RCC 7860 (cell line): ENCODE measurements at regions not wholly inside any gene's neighbourhood (a gene's known extent, or its start where the extent isn't known, plus 50 kb on each side); places are given as distances from the start of the nearest gene placed in this dataset.
A peak's percentile ranks its signal among the peaks of the same experiment; 100 is the strongest.
"Not testable (repeated sequence)": the region's sequence is repeated elsewhere in the genome, so short reads cannot be mapped to it uniquely, and the experiment has no call there.

Experiments
- DNase-seq: peaks from one replicate; pipeline ENCODE4 v3.0.0-alpha.2; 2015; ENCODE audit warnings: low spot score
- FAIRE-seq: peaks from 2 replicates; lab custom pipeline; 2012; peaks lifted over from hg19 to GRCh38; lab: Jason Lieb, UNC

DNA sequence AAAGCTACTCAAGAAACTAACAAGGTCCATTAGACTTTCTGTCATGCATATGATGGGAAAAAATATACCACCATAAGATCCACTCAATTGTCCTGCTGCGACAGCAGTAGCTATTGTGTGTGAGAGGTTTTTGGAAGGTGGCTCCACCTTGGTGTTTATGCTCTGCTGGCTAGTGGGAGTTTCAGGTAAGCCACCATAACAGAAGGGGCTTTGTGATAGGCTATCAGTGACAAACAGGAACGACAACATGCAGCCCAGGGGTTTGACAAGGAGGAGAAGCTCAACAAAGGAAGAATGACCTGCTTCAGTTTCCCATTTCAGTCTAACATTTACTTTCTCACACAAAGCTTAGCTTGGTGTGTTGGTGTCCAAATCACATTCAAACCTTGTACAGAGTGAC lies 182.6 kb downstream of the ATOH1 start:
- FAIRE-seq, result no peak
- no peak for DNase-seq

DNA sequence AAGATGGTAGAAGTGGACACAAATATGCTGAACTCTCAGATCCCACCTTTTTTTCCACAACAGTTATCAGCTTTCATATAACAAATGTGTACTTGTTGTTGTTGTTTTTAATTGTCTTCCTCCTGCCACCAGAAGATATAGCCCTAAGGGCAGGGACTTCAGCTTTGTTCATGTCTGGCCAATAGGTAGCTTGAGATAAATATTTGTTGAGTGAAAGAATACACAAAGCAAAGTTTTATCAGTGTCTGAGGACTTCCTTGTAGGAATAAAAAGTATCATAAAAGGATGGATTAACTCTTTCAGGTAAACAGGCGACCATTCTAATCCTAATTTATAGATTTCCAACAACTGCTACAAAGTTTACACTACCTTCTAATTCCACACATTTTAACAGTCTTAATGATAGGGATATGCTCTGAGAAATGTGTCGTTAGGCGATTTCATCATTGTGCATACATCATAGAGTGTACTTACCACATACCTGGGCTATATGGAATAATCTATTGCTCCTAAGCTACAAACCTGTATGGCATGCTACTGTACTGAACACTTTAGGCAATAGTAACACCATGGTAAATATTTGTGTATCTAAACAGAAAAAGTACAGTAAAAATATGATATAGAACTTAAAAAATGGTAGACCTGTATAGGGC lies 186.1 kb downstream of the ATOH1 start:
- FAIRE-seq, result no peak

DNA sequence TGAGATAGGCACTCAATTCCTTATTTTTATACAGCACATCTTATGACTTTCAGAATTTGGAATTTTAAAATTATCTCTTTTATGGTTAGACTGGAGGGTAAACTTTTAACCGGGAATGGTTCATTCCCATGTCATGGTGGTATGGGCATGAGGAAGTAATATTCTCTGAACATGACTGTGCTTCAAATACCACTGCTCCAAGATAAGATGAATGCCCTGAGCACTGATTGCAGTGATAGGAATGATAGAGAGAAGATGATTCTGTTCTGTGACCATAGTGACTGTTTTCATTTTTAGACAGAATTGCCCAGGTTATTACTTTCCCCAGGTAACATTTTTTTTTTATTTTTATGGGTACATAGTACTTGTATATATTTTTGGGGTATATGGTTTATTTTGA lies 187.4 kb downstream of the ATOH1 start:
- DNase-seq (no peak), FAIRE-seq (no peak)

More for the DNA sequence above, 186.1 kb downstream of the ATOH1 start:
- DNase-seq, result no peak

DNA sequence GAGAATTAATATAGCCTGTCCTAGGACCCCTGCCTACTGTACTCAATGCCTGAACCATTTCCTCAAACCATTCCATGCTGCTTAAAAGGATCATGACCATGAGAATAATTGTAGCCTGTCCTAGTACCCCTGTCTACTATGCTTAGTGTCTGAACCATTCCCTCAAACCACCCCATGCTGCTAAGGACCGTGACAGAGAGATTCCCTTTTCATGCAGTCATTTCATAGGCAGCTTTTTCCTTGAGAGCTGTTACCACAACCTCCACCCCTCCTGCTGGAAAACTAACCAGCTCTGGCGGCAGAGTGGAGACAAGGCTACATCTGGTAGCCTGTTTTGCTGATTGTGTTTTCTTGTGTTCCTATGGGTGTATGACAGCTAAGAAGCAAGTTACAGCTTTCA lies 174.9 kb upstream of the SMARCAD1 start:
- FAIRE-seq (no peak), DNase-seq (no peak)

DNA sequence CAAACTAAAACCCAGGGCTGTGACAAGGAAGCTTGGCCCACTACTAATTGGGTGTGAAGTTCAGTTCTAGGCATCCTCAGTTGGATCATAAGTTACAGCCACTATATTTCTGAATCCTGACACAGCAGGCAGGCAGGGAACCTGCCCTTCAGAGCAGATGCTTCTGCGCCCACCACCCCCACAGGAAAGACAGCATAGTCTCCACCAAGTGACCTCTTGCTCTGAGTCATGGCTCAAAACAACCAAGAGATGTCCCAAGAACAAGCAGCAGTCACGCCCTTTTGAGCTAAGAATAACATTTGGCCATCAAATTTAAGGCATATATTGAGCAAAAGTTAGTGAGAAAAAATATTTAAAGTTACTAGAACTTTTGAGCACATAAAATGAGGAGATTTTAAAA lies 170.7 kb upstream of the SMARCAD1 start:
- DNase-seq (no peak), FAIRE-seq (no peak)

DNA sequence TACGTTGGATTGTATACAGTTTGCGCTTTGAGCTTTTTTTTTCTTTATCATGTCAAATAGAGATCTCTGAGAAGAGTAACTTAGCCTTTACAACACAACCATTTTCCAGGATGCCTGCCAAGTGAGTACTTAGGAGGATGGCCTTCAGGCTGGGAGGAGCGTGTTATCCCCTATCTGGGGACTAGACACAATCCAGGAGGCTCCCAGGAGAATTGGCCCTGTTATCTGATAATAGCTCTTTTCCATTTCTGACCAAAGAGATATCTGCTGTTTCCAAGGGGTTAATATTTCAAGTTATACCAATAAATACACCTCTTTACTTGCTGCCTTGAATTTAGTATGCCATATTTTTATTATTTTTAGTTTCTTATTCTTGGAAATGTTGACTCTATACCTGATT lies 169.5 kb upstream of the SMARCAD1 start:
- DNase-seq, result no peak
- no peak for FAIRE-seq

DNA sequence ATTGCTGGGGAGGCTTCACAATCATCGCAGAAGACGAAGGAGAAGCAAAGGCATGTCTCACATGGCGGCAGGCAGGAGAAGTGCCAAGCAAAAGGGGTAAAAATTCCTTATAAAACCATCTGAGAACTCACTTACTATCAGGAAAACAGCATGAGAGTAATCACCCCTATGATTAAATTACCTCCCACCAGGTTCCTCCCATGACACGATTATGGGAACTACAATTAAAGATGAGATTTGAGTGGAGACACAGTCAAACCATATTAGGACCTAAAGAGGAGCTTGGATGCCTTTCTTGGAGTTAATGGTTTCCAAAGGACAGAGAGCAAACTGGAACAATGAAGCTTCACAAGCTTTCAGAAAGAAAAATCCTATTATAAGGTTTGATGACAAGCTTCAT lies 168.4 kb upstream of the SMARCAD1 start:
- DNase-seq (no peak), FAIRE-seq (no peak)

DNA sequence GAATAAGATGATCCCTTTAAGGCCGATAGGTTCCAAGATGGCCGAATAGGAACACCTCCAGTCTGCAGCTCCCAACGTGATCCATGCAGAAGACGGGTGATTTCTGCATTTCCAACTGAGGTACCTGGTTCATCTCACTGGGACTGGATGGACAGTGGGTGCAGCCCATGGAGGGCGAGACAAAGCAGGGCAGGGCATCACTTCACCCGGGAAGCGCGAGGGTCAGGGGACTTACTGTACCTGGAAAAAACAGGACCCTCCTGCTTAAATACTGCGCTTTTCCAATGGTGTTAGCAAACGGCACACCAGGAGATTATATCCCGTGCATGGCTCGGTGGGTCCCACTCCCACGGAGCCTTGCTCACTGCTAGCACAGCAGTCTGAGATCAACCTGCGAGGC lies 163.2 kb upstream of the SMARCAD1 start:
- FAIRE-seq, DNase-seq: not testable (repeated sequence)

DNA sequence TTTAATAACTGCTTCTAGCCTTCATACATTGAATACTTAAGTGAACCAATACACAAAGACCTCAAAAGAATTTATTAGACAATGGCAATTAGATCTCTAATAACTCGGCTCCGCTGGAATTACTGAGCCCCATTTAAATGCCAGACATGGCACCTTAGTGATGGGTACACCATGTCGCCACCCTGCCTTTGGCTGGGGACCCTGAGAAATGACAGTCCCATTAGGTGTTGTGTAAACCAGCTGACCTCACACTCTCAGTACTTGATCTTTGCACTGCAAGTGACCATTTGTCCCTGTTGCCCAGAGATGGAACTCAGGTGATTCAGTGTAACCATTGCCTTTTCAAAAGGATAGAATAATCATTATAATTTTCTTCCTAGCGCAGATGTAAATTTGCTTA lies 144.6 kb upstream of the SMARCAD1 start:
- FAIRE-seq, result no peak
- no peak for DNase-seq

DNA sequence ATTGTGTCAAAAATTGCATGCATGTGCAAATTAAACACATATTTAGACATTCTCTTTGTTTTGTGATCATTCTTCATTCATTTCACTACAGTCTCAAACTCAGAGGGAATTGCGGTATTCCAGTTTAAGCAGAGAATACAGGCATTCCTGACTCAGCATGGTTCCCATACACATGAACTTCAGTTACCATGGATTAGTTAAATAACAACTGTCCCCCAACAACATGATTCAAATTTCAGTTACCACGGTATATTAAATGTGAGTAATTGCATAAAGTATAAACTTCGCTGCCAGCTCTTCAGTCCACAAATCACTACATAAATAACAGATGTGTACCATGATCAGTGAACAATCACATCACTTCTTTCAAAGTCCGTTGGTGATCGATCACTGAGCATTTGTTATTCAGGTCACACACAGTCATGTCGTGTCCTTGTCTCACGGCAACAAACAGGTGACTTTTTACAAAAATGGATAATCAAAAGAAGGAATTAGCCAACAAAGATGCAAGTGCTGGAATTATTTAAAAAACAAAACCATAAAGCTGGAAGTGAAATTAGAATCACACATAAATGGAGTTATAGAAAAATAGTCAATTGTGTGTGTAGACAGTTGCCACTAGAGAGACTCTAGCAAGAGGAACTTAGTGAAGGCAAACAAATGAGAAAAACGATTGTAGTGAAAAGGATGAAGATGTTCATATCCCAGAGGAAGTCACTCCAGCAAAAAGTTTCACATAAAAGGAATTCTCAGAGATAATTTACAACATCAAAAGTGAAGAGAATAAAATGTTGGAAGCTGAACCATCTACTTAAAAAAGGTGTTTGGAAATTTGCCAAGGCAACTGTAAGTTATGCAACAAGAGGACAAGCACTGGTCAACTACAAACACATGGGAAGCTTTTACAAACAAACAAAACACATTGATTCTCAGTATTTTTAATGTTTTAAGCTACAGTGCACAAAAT lies 138.6 kb upstream of the SMARCAD1 start:
- no peak for DNase-seq
- no peak for FAIRE-seq

DNA sequence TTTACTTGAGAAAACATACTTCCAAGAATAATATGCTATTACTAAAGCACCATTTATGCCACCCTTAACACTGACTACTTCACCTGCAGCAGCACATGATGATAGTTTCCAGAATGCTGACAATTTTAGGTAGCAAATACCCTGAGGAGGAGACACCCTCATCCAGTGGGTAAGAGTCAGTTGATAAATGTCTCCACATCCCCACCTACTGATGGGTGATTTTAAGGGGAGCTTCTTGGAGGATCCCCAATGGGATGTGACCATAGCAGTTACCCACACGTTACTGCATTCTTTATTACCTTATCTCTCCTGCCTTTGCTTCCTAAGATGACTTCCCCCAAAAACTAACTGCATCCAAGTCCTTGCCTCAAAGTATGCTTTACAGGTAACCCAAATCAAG lies 131.2 kb upstream of the SMARCAD1 start:
- DNase-seq (no peak), FAIRE-seq (no peak)

DNA sequence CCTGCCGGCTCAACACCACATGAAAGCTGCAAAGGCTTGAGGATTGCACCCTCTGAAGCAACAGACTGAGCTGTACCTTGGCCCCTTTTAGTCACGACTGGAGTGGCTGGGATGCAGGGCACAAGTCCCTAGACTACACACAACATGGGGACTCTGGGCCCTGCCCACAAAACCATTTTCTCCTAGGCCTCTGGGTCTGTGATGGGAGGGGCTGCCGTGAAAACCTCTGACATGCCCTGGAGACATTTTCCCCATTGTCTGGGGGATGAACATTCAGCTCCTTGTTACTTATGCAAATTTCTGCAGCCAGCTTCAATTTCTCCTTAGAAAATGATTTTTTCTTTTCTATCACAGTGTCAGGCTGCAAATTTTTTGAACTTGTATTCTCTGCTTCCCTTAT lies 123.5 kb upstream of the SMARCAD1 start:
- FAIRE-seq, result no peak
- no peak for DNase-seq

DNA sequence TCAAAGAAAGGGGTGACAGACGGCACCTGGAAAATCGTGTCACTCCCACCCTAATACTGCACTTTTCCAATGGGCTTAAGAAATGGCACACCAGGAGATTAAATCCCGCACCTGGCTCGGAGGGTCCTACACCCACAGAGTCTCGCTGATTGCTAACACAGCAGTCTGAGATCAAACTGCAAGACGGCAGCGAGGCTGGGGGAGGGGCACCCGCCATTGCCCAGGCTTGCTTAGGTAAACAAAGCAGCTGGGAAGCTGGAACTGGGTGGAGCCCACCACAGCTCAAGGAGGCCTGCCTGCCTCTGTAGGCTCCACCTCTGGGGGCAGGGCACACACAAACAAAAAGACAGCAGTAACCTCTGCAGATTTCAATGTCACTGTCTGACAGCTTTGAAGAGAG lies 108.5 kb upstream of the SMARCAD1 start:
- not testable (repeated sequence) for DNase-seq, FAIRE-seq

DNA sequence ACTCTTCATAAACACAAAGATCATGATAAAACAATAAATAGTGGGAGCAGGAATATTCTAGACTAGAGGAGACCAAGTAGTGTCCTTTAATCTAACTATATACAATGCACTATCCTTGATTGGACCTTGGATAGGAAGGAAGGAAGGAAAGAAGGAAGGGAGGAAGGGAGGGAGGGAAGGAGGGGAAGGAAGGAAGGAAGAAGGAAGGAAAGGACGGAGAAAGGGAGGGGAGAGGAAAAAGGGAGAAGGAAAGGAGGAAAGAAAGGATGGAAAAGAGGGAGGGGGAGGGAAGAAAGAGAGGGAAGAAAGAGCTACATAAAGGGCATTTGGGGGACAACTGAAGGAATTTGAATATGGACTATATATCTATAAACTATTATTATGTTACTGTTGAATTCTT lies 95.0 kb upstream of the SMARCAD1 start:
- DNase-seq (no peak), FAIRE-seq (no peak)

DNA sequence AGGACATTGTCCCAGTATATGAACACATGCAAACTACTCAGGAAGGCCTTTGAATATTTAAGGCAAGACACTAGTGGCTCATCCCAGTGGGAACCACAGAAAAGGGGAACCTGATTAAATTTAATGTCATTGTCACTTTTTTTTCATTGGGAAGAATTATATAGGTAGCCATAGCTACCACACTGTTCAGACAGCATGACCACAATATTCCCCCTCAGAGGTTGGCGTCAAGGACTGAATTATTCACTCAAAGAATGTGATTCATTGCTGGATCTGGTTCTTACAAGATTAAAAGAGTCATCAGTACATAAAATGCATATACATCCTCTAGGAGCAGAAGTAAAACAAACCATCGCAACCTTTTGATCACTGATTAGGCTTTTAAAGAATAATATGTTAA lies 92.0 kb upstream of the SMARCAD1 start:
- FAIRE-seq, result no peak
- DNase-seq, result no peak

DNA sequence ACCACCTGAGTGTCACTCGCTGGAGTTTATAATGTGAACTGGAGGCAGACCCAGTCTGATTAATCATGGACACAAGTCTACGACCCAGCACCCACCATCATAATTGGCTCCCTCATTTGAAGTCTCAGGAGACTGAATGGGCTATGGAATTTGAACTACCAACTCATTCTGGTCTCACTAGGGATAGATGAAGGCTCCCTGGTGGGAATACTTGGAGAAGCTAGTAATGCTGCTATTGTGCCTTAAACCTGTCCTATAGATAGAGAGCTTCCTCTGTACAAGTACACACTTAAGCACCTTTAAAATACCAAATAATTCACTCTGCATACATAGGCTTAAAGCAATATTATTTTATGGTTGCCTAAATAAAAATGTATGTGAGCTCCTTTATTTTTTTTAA lies 90.8 kb upstream of the SMARCAD1 start:
- FAIRE-seq (no peak), DNase-seq (no peak)

DNA sequence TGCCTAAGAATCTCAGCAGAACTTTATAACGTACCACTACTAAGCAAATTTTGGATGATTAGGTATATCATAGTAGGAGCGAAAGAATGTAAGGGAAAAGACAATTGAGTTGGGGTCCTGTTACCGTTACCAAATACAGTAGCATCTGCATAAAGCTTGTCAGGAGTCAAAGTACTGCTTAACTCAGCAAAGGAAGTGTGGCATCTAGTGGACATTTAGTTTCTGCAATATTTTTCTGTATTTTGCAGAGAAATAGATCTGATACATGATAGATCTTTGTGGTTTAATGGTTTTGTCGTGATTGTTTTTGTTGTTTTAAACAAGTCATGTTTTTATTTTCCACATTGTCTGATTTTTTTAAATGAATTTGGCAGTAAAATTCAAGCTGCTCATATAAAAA lies 81.0 kb upstream of the SMARCAD1 start:
- FAIRE-seq, result no peak
- no peak for DNase-seq

DNA sequence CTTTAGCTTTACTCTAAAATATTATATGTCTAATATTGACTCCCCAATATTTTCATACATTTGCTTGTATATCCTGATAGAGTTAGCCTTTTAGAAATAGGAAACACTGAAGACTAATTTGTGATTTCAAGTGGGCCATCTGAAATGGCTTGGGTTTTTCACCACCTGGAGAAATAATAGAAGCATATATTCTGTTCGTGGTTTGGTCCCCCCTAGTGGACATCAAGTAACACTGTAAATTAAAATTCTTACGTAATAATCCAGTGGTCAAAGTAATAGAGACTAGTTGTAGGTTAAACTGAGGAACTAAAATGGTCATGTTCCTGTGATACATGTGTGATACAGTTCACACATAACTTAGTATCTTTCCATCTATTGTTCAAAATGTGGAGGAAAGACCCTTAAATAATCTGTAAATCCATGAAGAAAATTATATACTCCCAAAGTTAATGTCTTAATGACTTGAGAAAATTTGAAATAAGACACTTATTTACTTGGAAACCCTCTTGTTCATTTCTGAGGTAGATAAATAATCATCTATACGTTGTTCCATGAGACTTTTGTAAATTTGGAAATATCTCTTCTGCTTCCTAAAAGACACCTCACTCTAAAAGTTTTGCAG lies 79.8 kb upstream of the SMARCAD1 start:
- DNase-seq, result peak; percentile 29
- peak; percentile 17 for FAIRE-seq

DNA sequence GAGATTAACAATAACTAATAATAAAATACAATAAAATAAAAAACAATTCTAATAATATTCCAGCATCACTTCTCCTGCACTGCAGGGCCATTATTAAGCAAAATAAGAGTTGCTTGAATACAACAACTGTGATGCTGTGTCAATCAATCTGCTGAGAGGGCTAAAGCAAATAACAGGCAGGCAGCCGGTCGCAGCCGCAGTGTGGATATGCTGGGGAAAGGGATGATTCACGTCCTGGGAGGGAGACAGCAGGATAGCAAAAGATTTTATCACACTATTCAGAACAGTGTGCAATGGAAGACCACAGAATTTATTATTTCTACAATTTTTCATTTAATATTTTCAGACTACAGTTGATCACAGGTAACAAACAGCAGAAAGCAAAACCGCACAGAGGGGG lies 76.5 kb upstream of the SMARCAD1 start:
- DNase-seq (no peak), FAIRE-seq (no peak)

DNA sequence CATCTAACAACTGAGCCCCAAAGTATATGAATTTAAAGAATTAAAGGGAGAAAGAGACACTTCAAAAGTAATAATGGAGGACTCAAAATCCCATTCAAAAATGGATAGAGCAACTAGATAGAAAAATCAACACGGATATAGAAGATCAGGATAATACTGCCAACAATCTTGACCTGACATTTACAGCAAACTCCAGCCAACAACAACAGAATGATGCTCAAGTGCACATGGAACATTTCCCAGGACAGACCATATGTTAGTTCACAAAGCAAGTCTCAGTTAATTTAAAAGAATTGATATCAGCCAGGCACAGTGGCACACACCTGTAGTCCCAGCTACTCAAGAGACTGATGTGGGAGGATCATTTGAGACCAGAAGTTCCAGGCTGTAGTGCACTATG lies 72.0 kb upstream of the SMARCAD1 start:
- DNase-seq, result no peak
- FAIRE-seq, result no peak

DNA sequence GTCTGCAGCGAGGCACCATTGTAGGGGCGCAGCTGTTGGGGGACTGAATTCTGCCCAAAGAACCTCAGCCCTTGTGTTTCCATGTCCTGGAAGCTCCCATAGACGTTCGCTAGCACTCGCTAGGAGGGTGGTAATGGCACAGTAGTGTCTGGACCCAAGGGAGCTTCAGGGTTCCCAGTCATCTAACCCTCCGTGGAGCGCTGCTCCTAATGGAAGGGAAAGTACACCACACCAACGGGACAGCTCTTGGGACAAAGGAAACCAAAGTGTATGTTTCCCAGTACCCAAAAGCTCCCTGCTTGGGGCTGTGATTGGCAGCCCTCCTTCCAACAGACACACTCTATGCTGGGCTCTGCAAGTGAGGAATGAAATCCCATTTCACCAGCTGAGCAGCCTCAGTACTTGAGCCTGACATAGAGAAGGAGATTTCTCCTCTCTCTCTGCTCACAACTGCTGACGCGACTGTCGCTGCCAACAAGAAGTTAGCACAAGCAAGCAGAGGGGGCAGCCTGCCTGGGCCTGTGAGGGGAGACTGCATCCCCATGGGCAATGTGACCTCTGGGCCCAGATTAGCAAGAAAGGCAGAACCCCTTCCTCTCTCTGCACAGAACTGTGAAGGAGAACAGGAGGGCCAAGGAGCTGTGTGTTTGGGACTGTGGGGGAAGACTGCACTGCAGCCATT lies 67.6 kb upstream of the SMARCAD1 start:
- FAIRE-seq (no peak), DNase-seq (no peak)
